Hepatocyte (in vitro differentiated cells): ENCODE measurements at regions not wholly inside any gene's neighbourhood (a gene's known extent, or its start where the extent isn't known, plus 50 kb on each side); places are given as distances from the start of the nearest gene placed in this dataset.

Experiments
- DNase-seq: peaks from one replicate; pipeline ENCODE4 v3.0.0-alpha.2; 2016; ENCODE audit warnings: low spot score
- H2AFZ ChIP-seq: fragments of 200-600 bp; sonication (generic); 2 replicates; pipeline ENCODE4 v1.6.0; 2016; ENCODE audit warnings: antibody characterized with exemption, mild to moderate bottlenecking
- H3K27ac ChIP-seq: fragments of 200-600 bp; sonication (generic); 2 replicates; pipeline ENCODE4 v1.5.1; 2016; ENCODE audit warnings: mild to moderate bottlenecking
- H3K27me3 ChIP-seq: fragments of 200-600 bp; sonication (generic); 2 replicates; pipeline ENCODE4 v1.6.1; 2016
- H3K36me3 ChIP-seq: fragments of 200-600 bp; sonication (generic); replicated peaks from 2 replicates; pipeline ENCODE4 v1.5.1; 2016; ENCODE audit warnings: low read depth; ENCODE audit not compliant: insufficient read depth
- H3K4me1 ChIP-seq: fragments of 200-600 bp; sonication (generic); 2 replicates; pipeline ENCODE4 v1.5.1; 2016; ENCODE audit warnings: mild to moderate bottlenecking, moderate library complexity; ENCODE audit not compliant: insufficient read depth
- H3K4me2 ChIP-seq: fragments of 200-600 bp; sonication (generic); 2 replicates; pipeline ENCODE4 v1.6.0; 2016
- H3K4me3 ChIP-seq: fragments of 200-600 bp; sonication (generic); 2 replicates; pipeline ENCODE4 v1.5.1; 2016; ENCODE audit warnings: mild to moderate bottlenecking
- H3K79me2 ChIP-seq: fragments of 200-600 bp; sonication (generic); 2 replicates; pipeline ENCODE4 v1.6.0; 2017; ENCODE audit warnings: mild to moderate bottlenecking
- H3K9me2 ChIP-seq: fragments of 200-600 bp; sonication (generic); replicated peaks from 2 replicates; pipeline ENCODE4 v1.6.0; 2017; ENCODE audit warnings: mild to moderate bottlenecking; ENCODE audit not compliant: insufficient read depth
- H3K9me3 ChIP-seq: fragments of 200-600 bp; sonication (generic); 2 replicates; pipeline ENCODE4 v1.5.1; 2016; ENCODE audit warnings: low read depth, mild to moderate bottlenecking
- H4K20me1 ChIP-seq: fragments of 200-600 bp; sonication (generic); 2 replicates; pipeline ENCODE4 v1.6.0; 2016; ENCODE audit warnings: mild to moderate bottlenecking; ENCODE audit not compliant: insufficient read depth, poor library complexity, severe bottlenecking
- CTCF ChIP-seq: fragments of 200-600 bp; sonication (generic); IDR thresholded peaks from 2 replicates; pipeline ENCODE4 v1.5.1; 2016; ENCODE audit warnings: antibody characterized with exemption, mild to moderate bottlenecking; ENCODE audit not compliant: poor library complexity
- EZH2 ChIP-seq: fragments of 200-600 bp; sonication (generic); IDR thresholded peaks from 2 replicates; pipeline ENCODE4 v1.6.1; 2016; ENCODE audit warnings: antibody characterized with exemption, mild to moderate bottlenecking, borderline replicate concordance
- EZH2phosphoT487 ChIP-seq: fragments of 200-600 bp; sonication (generic); IDR thresholded peaks from one replicate; pipeline ENCODE4 v1.6.1; 2018; ENCODE audit warnings: antibody characterized with exemption, mild to moderate bottlenecking, low read depth, moderate library complexity; ENCODE audit not compliant: unreplicated experiment, severe bottlenecking
- WGBS: methylation state at CpG from one replicate; pipeline ENCODE4 v1.1.6; 2016; ENCODE audit warnings: low lambda C conversion rate; ENCODE audit errors: missing lambda C conversion rate; 5-methylcytosine and 5-hydroxymethylcytosine counted together

- no peak overlapping the region for H3K4me3 ChIP-seq
- no peak for DNase-seq
- H3K27ac ChIP-seq: no peak overlapping the region
- H4K20me1 ChIP-seq: no peaks in the 10 kb centered on the region
- TF ChIP-seq EZH2phosphoT487 (no peak), CTCF (no peak), EZH2 (no peak)
- H3K36me3 ChIP-seq: no peaks in the 10 kb centered on the region
- no peak overlapping the region for H2AFZ ChIP-seq
- 82% methylated on average over 4 of the region's 4 CpGs for WGBS
- H3K9me3 ChIP-seq: no peaks in the 10 kb centered on the region
- no peak overlapping the region for H3K4me2 ChIP-seq
- no peaks in the 10 kb centered on the region for H3K4me1 ChIP-seq
- no peaks in the 10 kb centered on the region for H3K79me2 ChIP-seq
- no peaks in the 10 kb centered on the region for H3K27me3 ChIP-seq
- H3K9me2 ChIP-seq: no peaks in the 10 kb centered on the region
Measured at GRCh38 chr3:1938975-1939374, 159.7 kb upstream of the CNTN4 start.

GRCh38 chr3:1942781-1943180, 155.9 kb upstream of the CNTN4 start:
- Histone ChIP-seq H2AFZ (no peak overlapping the region), H3K27me3 (no peaks in the 10 kb centered on the region), H3K27ac (no peak overlapping the region), H3K4me2 (no peak overlapping the region), H3K4me1 (no peaks in the 10 kb centered on the region), H3K36me3 (no peaks in the 10 kb centered on the region), H3K9me2 (no peaks in the 10 kb centered on the region), H4K20me1 (no peaks in the 10 kb centered on the region), H3K4me3 (no peak overlapping the region), H3K9me3 (no peaks in the 10 kb centered on the region), H3K79me2 (no peaks in the 10 kb centered on the region)
- 95% methylated on average over 1 of the region's 1 CpG for WGBS
- TF ChIP-seq EZH2: no peak
- TF ChIP-seq CTCF: no peak
- no peak for TF ChIP-seq EZH2phosphoT487
- no peak for DNase-seq

GRCh38 chr3:1943395-1944118, 155.1 kb upstream of the CNTN4 start:
- no peaks in the 10 kb centered on the region for H3K27me3 ChIP-seq
- peak overlapping the region; percentile 25 for H3K4me2 ChIP-seq
- no peaks in the 10 kb centered on the region for H3K79me2 ChIP-seq
- 52% methylated on average over 6 of the region's 6 CpGs for WGBS
- no peaks in the 10 kb centered on the region for H3K9me2 ChIP-seq
- H3K36me3 ChIP-seq: no peaks in the 10 kb centered on the region
- no peak overlapping the region for H3K4me3 ChIP-seq
- no peaks in the 10 kb centered on the region for H4K20me1 ChIP-seq
- TF ChIP-seq EZH2phosphoT487 (no peak), EZH2 (no peak), CTCF (no peak)
- no peak for DNase-seq
- no peaks in the 10 kb centered on the region for H3K4me1 ChIP-seq
- no peak overlapping the region for H3K27ac ChIP-seq
- H3K9me3 ChIP-seq: no peaks in the 10 kb centered on the region
- no peak overlapping the region for H2AFZ ChIP-seq
